Stimulated activated CD4-positive, alpha-beta T cell treated with anti-CD3 and anti-CD28 coated beads, Interleukin-2, amount 100 ng/mL, for 48 hours (primary cell): ENCODE measurements at regions not wholly inside any gene's neighbourhood (a gene's known extent, or its start where the extent isn't known, plus 50 kb on each side); places are given as distances from the start of the nearest gene placed in this dataset.

ENCODE experiments used
- DNase-seq, 2 donors: peaks; one replicate each; pipeline ENCODE4 v3.0.0-alpha.2; 2020

GRCh38 chr11:112765337-112765736, 195.9 kb upstream of the NCAM1 start:
- DNase-seq: no peak

GRCh38 chr11:112769170-112769569, 192.1 kb upstream of the NCAM1 start:
- no peak for DNase-seq

GRCh38 chr11:112769584-112769983, 191.6 kb upstream of the NCAM1 start:
- no peak for DNase-seq

GRCh38 chr11:112770033-112770432, 191.2 kb upstream of the NCAM1 start:
- no peak for DNase-seq

GRCh38 chr11:112770487-112770886, 190.7 kb upstream of the NCAM1 start:
- no peak for DNase-seq

- no peak for DNase-seq
These were observed 189.4 kb upstream of the NCAM1 start for GRCh38 chr11:112771851-112772250.

- no peak for DNase-seq
These were observed 188.0 kb upstream of the NCAM1 start for GRCh38 chr11:112773264-112773663.

- DNase-seq: no peak
These were observed 184.4 kb upstream of the NCAM1 start for GRCh38 chr11:112776834-112777233.

- no peak for DNase-seq
These were observed 183.9 kb upstream of the NCAM1 start for GRCh38 chr11:112777283-112777751.

GRCh38 chr11:112778091-112778876, 182.9 kb upstream of the NCAM1 start:
- no peak for DNase-seq

- DNase-seq: no peak
These were observed 182.3 kb upstream of the NCAM1 start for GRCh38 chr11:112778877-112779266.

GRCh38 chr11:112780351-112781087, 180.7 kb upstream of the NCAM1 start:
- no peak for DNase-seq

GRCh38 chr11:112783945-112784322, 177.3 kb upstream of the NCAM1 start:
- no peak for DNase-seq

GRCh38 chr11:112784323-112785073, 176.7 kb upstream of the NCAM1 start:
- no peak for DNase-seq

- DNase-seq: no peak
These were observed 176.1 kb upstream of the NCAM1 start for GRCh38 chr11:112785149-112785548.

- DNase-seq: no peak
These were observed 175.5 kb upstream of the NCAM1 start for GRCh38 chr11:112785719-112786118.

- DNase-seq: no peak
These were observed 175.0 kb upstream of the NCAM1 start for GRCh38 chr11:112786196-112786595.

GRCh38 chr11:112786886-112787530, 174.2 kb upstream of the NCAM1 start:
- DNase-seq: no peak

GRCh38 chr11:112789481-112789880, 171.7 kb upstream of the NCAM1 start:
- no peak for DNase-seq

- no peak for DNase-seq
These were observed 170.9 kb upstream of the NCAM1 start for GRCh38 chr11:112790286-112790685.

- no peak for DNase-seq
These were observed 169.2 kb upstream of the NCAM1 start for GRCh38 chr11:112792070-112792469.

- no peak for DNase-seq
These were observed 167.8 kb upstream of the NCAM1 start for GRCh38 chr11:112793416-112793815.

GRCh38 chr11:112794331-112794846, 166.8 kb upstream of the NCAM1 start:
- DNase-seq: no peak
